Esophagus squamous epithelium (tissue), 5 donors: ENCODE measurements at regions not wholly inside any gene's neighbourhood (a gene's known extent, or its start where the extent isn't known, plus 50 kb on each side); places are given as distances from the start of the nearest gene placed in this dataset.

Experiments
- DNase-seq: peaks from one replicate; lab custom pipeline; 2025; lab: John Stamatoyannopoulos, UW
- H3K27ac ChIP-seq, 4 donors: fragments of 200-600 bp; sonication (generic); one replicate each; pipeline ENCODE4 v1.5.1; 2016 to 2019; ENCODE audit warnings: mild to moderate bottlenecking in 1 of 4
- H3K27me3 ChIP-seq, 4 donors: fragments of 200-600 bp; sonication (generic); 1 replicate in 3 of 4; 2 replicates in 1 of 4; pipeline versions ENCODE4 v1.5.1 to v1.6.0; 2017 to 2021; ENCODE audit warnings: antibody characterized with exemption in 1 of 4
- H3K36me3 ChIP-seq, 3 donors: fragments of 200-600 bp; sonication (generic); one replicate each; pipeline ENCODE4 v1.5.1; 2016 to 2019
- H3K4me1 ChIP-seq, 3 donors: fragments of 200-600 bp; sonication (generic); one replicate each; pipeline ENCODE4 v1.5.1; 2017 to 2019
- H3K4me3 ChIP-seq, 4 donors: fragments of 200-600 bp; sonication (generic); 1 replicate in 3 of 4; 2 replicates in 1 of 4; pipeline ENCODE4 v1.5.1; 2016 to 2019; ENCODE audit warnings: mild to moderate bottlenecking in 2 of 4, moderate library complexity in 1 of 4
- H3K9me3 ChIP-seq, 3 donors: fragments of 200-600 bp; sonication (generic); one replicate each; pipeline ENCODE4 v1.5.1; 2016 to 2019
- POLR2A ChIP-seq, 4 donors: fragments of 450-650 bp; IDR thresholded peaks; one replicate each; pipeline ENCODE4 v1.6.1; 2017; ENCODE audit warnings: antibody characterized with exemption in 4 of 4, mild to moderate bottlenecking in 4 of 4, moderate library complexity in 3 of 4
- WGBS, 2 donors: methylation state at CpG; one replicate each; pipeline ENCODE4 v1.1.5; 2018; 5-methylcytosine and 5-hydroxymethylcytosine counted together
- intact Hi-C: fragments of 100-400 bp; cut with DNase I; formaldehyde crosslinking; loops from one replicate; pipeline ENCODE4 v1.15.0; 2022
- TF ChIP-seq, protein P1 (sequence below), 6 experiments: fragments of 450-650 bp in 4 of 6; fragments of 200-600 bp in 2 of 6; sonication (generic) in 2 of 6; IDR thresholded peaks; one replicate each; pipeline ENCODE4 v1.5.1; 2016 to 2019; ENCODE audit warnings: antibody characterized with exemption in 6 of 6, mild to moderate bottlenecking in 4 of 6, moderate library complexity in 4 of 6
- donor health status: DM: yes; HTN: yes; CAD: no.

DNA sequence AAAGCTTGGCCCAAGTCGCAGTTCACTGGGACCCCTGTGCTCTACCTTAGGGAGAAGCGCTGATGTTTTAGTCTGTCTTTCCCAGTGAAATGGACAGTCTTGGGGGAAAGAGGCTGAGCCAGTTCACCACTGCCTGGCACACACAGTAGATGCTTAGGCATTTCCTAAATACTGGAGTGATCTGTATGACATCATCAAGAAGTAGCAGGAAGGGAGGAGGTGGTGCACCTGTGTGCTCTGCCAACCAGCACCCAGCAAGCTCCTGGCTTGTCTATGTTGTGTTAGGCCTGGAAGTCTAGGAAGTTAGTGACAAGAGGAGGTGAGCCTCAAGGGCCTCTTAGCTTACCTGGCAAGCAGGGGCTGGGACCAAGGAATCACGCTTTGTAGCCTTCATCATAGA lies 158.2 kb upstream of the NFIA start:
- WGBS, 2 donors: 92 to 100% methylated on average over 2 to 3 of the region's 3 CpGs
- Histone ChIP-seq H3K4me3 (no peak overlapping the region), H3K9me3 (no peaks in the 10 kb centered on the region), H3K4me1 (peaks cover 0 to 5% (median 0%) of the 10 kb centered on the region in 3 donors), H3K27me3 (no peaks in the 10 kb centered on the region), H3K36me3 (no peaks in the 10 kb centered on the region), H3K27ac (no peak overlapping the region)
- intact Hi-C loops: no loop called here
- no peak for TF ChIP-seq POLR2A (IDR thresholded peaks at IDR 0.05)
- TF ChIP-seq, protein P1, sequence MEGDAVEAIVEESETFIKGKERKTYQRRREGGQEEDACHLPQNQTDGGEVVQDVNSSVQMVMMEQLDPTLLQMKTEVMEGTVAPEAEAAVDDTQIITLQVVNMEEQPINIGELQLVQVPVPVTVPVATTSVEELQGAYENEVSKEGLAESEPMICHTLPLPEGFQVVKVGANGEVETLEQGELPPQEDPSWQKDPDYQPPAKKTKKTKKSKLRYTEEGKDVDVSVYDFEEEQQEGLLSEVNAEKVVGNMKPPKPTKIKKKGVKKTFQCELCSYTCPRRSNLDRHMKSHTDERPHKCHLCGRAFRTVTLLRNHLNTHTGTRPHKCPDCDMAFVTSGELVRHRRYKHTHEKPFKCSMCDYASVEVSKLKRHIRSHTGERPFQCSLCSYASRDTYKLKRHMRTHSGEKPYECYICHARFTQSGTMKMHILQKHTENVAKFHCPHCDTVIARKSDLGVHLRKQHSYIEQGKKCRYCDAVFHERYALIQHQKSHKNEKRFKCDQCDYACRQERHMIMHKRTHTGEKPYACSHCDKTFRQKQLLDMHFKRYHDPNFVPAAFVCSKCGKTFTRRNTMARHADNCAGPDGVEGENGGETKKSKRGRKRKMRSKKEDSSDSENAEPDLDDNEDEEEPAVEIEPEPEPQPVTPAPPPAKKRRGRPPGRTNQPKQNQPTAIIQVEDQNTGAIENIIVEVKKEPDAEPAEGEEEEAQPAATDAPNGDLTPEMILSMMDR (IDR thresholded peaks at IDR 0.05): no peak
- no peak for DNase-seq

DNA sequence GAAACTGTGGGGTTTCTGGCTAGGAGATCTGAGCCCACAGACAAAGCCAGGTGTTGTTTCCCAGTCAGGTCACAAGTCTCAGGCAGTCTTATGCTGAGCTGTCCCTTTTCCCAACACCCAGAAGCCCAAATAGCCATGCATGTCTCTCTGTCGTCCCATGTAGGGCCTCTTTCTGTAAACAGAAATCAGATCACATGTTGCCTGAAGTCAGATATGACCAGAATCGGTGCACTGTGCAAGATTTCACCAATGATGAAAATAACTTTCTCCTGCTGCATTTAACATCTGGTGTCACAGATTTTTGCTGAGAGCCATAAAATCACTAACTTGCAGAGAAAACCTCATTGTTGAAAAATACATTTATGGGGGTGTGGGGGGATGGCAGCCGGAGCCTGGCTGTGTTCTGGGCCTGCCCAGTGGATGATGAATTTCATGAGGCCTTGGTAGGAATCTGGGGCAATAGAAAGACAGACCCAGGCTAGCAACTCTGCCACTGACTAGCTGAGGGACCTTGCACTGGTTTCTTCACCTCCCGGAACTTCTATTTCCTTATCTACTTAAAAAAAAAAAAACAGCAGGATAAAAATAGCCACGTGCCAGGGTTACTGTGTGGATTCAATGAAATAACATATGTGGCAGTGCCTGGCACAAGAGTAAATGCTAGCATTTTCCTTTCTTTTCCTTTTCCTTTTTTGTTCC lies 158.8 kb upstream of the NFIA start:
- peaks cover 0 to 5% (median 0%) of the 10 kb centered on the region in 3 donors for H3K4me1 ChIP-seq
- H3K36me3 ChIP-seq: no peaks in the 10 kb centered on the region
- TF ChIP-seq, protein P1 (IDR thresholded peaks at IDR 0.05): no peak
- no peak for TF ChIP-seq POLR2A (IDR thresholded peaks at IDR 0.05)
- H3K27me3 ChIP-seq: no peaks in the 10 kb centered on the region
- H3K27ac ChIP-seq: no peak overlapping the region
- H3K4me3 ChIP-seq: no peak overlapping the region
- DNase-seq: no peak
- WGBS, 2 donors: 30 to 49% methylated on average over 4 to 5 of the region's 5 CpGs
- intact Hi-C loops: no loop called here
- no peaks in the 10 kb centered on the region for H3K9me3 ChIP-seq

DNA sequence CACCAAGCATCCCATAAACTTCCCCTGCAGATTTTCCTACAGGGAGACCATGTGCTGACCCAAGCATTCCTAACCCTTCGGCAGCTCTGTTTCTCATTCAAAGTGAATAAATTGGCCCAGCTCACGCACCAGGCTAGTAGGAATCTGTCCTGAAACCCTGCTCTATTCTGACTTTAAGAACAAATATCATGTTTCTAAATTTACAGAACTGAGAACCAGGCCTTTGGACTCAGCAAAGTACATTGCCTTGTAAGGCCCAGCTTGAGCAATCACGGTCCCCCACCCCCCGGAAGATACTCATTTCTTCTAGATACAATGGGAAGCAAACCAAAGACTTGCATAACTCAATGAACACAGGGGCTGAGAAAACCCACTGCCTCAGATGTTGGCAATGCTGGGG lies 160.1 kb upstream of the NFIA start:
- Histone ChIP-seq H3K4me3 (no peak overlapping the region), H3K9me3 (no peaks in the 10 kb centered on the region), H3K27me3 (no peaks in the 10 kb centered on the region), H3K36me3 (no peaks in the 10 kb centered on the region), H3K4me1 (peaks cover 0 to 5% (median 0%) of the 10 kb centered on the region in 3 donors), H3K27ac (peak overlapping the region in 1 of 4 donors; percentile 21)
- intact Hi-C loops: no loop called here
- no peak for TF ChIP-seq POLR2A (IDR thresholded peaks at IDR 0.05)
- TF ChIP-seq, protein P1 (IDR thresholded peaks at IDR 0.05): no peak
- no peak for DNase-seq
- 58 to 69% methylated on average over 4 of the region's 4 CpGs for WGBS, 2 donors

DNA sequence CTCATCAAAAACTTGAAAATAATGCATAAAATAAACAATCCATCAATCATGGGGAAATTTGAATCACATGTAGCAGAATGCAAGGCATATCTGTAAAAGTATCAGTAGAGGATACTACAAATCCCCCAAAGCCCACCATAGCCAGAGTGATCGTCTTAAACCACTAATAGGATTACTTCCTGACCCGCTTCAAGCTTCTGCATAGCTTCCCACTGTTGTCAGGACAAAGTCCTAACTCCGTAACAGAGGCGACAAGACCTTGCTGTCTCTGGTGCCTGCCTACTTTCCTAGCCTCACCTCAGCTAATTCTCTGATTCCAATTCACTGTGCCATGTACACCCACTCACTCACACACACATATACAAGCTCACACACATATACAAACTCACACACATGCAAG lies 161.2 kb upstream of the NFIA start:
- intact Hi-C loops: no loop called here
- H3K36me3 ChIP-seq: no peaks in the 10 kb centered on the region
- 81 to 84% methylated on average over 4 of the region's 4 CpGs for WGBS, 2 donors
- no peak for TF ChIP-seq POLR2A (IDR thresholded peaks at IDR 0.05)
- TF ChIP-seq, protein P1 (IDR thresholded peaks at IDR 0.05): no peak
- peaks cover 0 to 5% (median 0%) of the 10 kb centered on the region in 3 donors for H3K4me1 ChIP-seq
- H3K4me3 ChIP-seq: no peak overlapping the region
- H3K9me3 ChIP-seq: no peaks in the 10 kb centered on the region
- no peak for DNase-seq
- no peak overlapping the region for H3K27ac ChIP-seq
- no peaks in the 10 kb centered on the region for H3K27me3 ChIP-seq

DNA sequence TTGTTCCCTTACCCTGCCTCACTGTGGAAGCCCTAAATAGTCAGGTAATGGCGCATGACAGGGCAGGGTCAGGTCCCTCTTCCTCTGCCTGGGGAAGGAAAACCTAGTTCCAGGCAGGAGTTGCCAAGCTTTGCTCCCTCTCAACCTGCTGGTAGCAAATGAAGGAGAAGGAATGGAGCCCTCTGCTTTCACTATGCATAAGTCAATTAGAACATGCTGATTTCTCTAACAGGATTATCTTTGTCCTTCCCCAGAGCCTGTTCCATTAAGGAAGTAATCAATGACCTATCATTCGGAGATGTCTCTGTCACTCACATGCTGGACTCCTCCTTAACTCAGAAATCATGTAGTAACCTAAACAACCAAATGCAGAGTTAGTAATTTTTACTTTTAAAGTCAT lies 161.8 kb upstream of the NFIA start:
- 83 to 84% methylated on average over 2 of the region's 2 CpGs for WGBS, 2 donors
- no peak for DNase-seq

More for the DNA sequence above, 161.8 kb upstream of the NFIA start:
- Histone ChIP-seq H3K27ac (no peak overlapping the region), H3K27me3 (no peaks in the 10 kb centered on the region), H3K4me1 (peaks cover 0 to 5% (median 0%) of the 10 kb centered on the region in 3 donors), H3K36me3 (no peaks in the 10 kb centered on the region), H3K9me3 (no peaks in the 10 kb centered on the region), H3K4me3 (no peak overlapping the region)
- no peak for TF ChIP-seq POLR2A (IDR thresholded peaks at IDR 0.05)
- TF ChIP-seq, protein P1 (IDR thresholded peaks at IDR 0.05): no peak
- intact Hi-C loops: no loop called here
